PC-3 (cell line): ENCODE measurements at regions not wholly inside any gene's neighbourhood (a gene's known extent, or its start where the extent isn't known, plus 50 kb on each side); places are given as distances from the start of the nearest gene placed in this dataset.

ENCODE experiments used
- ATAC-seq: fragments of 200-7000 bp; cut with Tn5 transposase; 2 replicates; pipeline ENCODE4 v1.9.1; 2020; ENCODE audit warnings: mild to moderate bottlenecking, moderate library complexity
- BruUV-seq: library from RNA; stranded (reverse); fragments of 400-500 nt; replicated peaks from 2 replicates; lab custom pipeline; 2021; lab: Mats Ljungman, UMichigan
- CTCF ChIA-PET: fragments of 300-600 bp; sonication (Branson Sonifier 250); formaldehyde crosslinking; loops from one replicate; lab custom pipeline; 2022; ENCODE audit warnings: antibody characterized with exemption; lab: Charles Lee
- POLR2A ChIA-PET: fragments of 300-600 bp; sonication (Branson Sonifier 250); formaldehyde crosslinking; loops from one replicate; lab custom pipeline; 2022; ENCODE audit warnings: antibody characterized with exemption; ENCODE audit not compliant: unreplicated experiment; lab: Charles Lee
- DNase-seq: peaks from one replicate; pipeline ENCODE4 v3.0.0-alpha.2; 2015
- H2AFZ ChIP-seq: fragments of 300-600 bp; sonication (generic); 2 replicates; pipeline ENCODE4 v1.6.0; 2016; ENCODE audit warnings: antibody characterized with exemption, low read length
- H3F3A ChIP-seq: fragments of 300-600 bp; sonication (generic); one replicate; pipeline ENCODE4 v1.6.0; 2017; ENCODE audit warnings: antibody characterized with exemption, low read length, control low read depth, mild to moderate bottlenecking; ENCODE audit not compliant: unreplicated experiment
- H3K27ac ChIP-seq: fragments of 300-600 bp; sonication (generic); 2 replicates; pipeline ENCODE4 v1.5.1; 2016; ENCODE audit warnings: mild to moderate bottlenecking, low read length
- H3K27me3 ChIP-seq: fragments of 300-600 bp; sonication (generic); 2 replicates; pipeline ENCODE4 v1.6.1; 2016; ENCODE audit warnings: low read length, mixed read lengths
- H3K36me3 ChIP-seq: fragments of 300-600 bp; sonication (generic); 2 replicates; pipeline ENCODE4 v1.6.1; 2016; ENCODE audit warnings: low read depth, mixed run types, low read length, mixed read lengths
- H3K4me1 ChIP-seq: fragments of 300-600 bp; sonication (generic); 2 replicates; pipeline ENCODE4 v1.5.1; 2016; ENCODE audit warnings: low read length; ENCODE audit not compliant: insufficient read depth
- H3K4me2 ChIP-seq: fragments of 300-600 bp; sonication (generic); 2 replicates; pipeline ENCODE4 v1.6.0; 2016; ENCODE audit warnings: low read length
- H3K4me3 ChIP-seq: fragments of 300-600 bp; sonication (generic); 2 replicates; pipeline ENCODE4 v1.5.1; 2016; ENCODE audit warnings: mild to moderate bottlenecking, low read length, mixed read lengths
- H3K79me2 ChIP-seq: fragments of 300-600 bp; sonication (generic); 2 replicates; pipeline ENCODE4 v1.6.1; 2017; ENCODE audit warnings: low read length, mixed read lengths
- H3K9ac ChIP-seq: fragments of 300-600 bp; sonication (generic); 2 replicates; pipeline ENCODE4 v1.6.0; 2016; ENCODE audit warnings: mild to moderate bottlenecking, low read length
- H3K9me2 ChIP-seq: fragments of 300-600 bp; sonication (generic); replicated peaks from 2 replicates; pipeline ENCODE4 v1.6.1; 2016; ENCODE audit warnings: mixed run types, low read length, mixed read lengths
- H3K9me3 ChIP-seq: fragments of 300-600 bp; sonication (generic); 2 replicates; pipeline ENCODE4 v1.6.1; 2016; ENCODE audit warnings: low read length, mixed read lengths
- H4K20me1 ChIP-seq: fragments of 300-600 bp; sonication (generic); 2 replicates; pipeline ENCODE4 v1.6.1; 2016; ENCODE audit warnings: low read length, mixed read lengths
- CTCF ChIP-seq: fragments of 300-600 bp; sonication (generic); conservative IDR thresholded peaks from 2 replicates; pipeline ENCODE4 v1.5.1; 2017; ENCODE audit warnings: antibody characterized with exemption, low read depth, mild to moderate bottlenecking, low read length
- EZH2 ChIP-seq: fragments of 300-600 bp; sonication (generic); IDR thresholded peaks from one replicate; pipeline ENCODE4 v1.6.1; 2017; ENCODE audit warnings: antibody characterized with exemption, mild to moderate bottlenecking, low read length; ENCODE audit not compliant: unreplicated experiment
- EZH2phosphoT487 ChIP-seq: fragments of 300-600 bp; sonication (generic); IDR thresholded peaks from 2 replicates; pipeline ENCODE4 v1.6.1; 2018; ENCODE audit warnings: mild to moderate bottlenecking, antibody characterized with exemption, low read length, borderline replicate concordance
- intact Hi-C: fragments of 100-400 bp; cut with micrococcal nuclease; formaldehyde crosslinking; loops from 2 replicates; pipeline ENCODE4 v1.9.0; 2023

DNA sequence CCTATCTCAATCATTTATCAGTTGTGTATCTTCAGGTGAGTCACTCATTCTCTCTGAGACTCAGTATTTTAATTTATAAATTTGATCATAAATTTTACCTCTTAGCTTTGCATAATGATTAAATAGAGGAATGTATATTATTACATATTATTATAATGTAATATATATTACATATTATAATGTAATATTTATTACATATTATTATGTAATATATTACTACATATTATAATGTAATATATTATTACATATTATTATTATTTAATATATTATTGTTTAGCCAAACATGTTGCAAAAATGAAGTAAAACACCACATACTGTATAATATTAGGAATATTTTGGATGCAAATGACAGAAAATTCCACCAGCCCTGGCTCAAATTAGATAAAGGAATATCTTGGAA is 104.7 kb upstream of the NFIA start:
- Histone ChIP-seq H3K9ac (no peak overlapping the region), H3K9me3 (no peaks in the 10 kb centered on the region), H3K4me2 (no peak overlapping the region), H3K4me1 (peaks cover 6% of the 10 kb centered on the region), H2AFZ (no peak overlapping the region), H3K27ac (no peak overlapping the region), H3K9me2 (no peaks in the 10 kb centered on the region), H3F3A (no peaks in the 10 kb centered on the region), H3K36me3 (no peaks in the 10 kb centered on the region), H3K79me2 (no peaks in the 10 kb centered on the region), H3K27me3 (no peaks in the 10 kb centered on the region), H4K20me1 (no peaks in the 10 kb centered on the region), H3K4me3 (no peak overlapping the region)
- POLR2A ChIA-PET = no interaction called here
- intact Hi-C loops = loop anchor here (2.0 to 10.0 kb wide), 3 partner anchors 247 to 875 kb away; no protein-coding TSS in a partner anchor
- DNase-seq (no peak), ATAC-seq (no peak)
- TF ChIP-seq CTCF (no peak), EZH2 (no peak), EZH2phosphoT487 (no peak)
- CTCF ChIA-PET = no interaction called here
- no TSS peak for BruUV-seq

DNA sequence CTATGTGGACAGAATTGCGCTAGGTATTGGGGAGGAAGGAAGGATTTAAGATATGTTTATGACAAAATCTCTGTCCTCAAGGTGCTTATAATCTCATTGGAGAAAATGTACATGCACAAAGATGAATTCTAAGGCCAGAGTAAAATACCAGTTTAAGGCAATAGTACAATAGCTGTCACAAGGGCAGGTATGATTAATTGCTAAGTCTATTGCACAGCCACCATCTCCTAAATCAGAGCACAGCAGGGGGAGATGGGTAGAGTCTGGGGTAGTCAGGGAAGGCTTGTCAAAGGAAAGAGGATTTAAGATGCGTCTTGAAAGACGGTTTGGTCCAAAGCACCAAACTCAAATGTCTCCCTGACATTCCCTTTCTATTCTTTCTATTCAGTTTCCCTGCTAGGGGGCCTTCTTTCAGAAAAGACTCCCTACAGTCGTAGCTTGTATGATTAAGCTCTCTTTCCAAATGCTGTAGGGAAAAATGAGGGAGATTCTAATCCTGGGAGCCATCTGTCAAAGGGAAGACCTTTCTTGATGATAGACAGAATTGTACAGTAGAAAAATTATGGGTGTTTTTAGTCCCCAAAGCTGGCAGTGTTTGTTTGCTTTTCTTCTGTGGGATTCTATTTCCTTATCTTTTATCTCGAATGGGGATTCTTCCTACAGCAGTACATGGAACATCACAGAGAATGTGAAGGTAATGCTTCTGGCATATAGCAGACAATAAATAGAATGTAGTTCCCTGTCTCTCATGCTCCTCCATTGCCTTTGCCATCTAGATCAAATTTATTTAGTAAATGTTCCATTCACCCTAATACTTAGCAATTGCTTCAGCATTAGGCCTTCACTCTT is 107.6 kb upstream of the NFIA start:
- no peaks in the 10 kb centered on the region for H3K9me2 ChIP-seq
- no peak overlapping the region for H2AFZ ChIP-seq
- no peak overlapping the region for H3K4me2 ChIP-seq
- ATAC-seq (no peak), DNase-seq (no peak)
- no TSS peak for BruUV-seq
- CTCF ChIA-PET = no interaction called here
- H3F3A ChIP-seq = no peaks in the 10 kb centered on the region
- no peaks in the 10 kb centered on the region for H4K20me1 ChIP-seq
- POLR2A ChIA-PET = no interaction called here
- H3K27me3 ChIP-seq = no peaks in the 10 kb centered on the region
- no peaks in the 10 kb centered on the region for H3K36me3 ChIP-seq
- no peak for TF ChIP-seq CTCF
- TF ChIP-seq EZH2phosphoT487 = no peak
- no peak for TF ChIP-seq EZH2
- intact Hi-C loops = loop anchor here (5.0 to 10.0 kb wide), 3 partner anchors 250 to 1098 kb away; no protein-coding TSS in a partner anchor
- H3K79me2 ChIP-seq = no peaks in the 10 kb centered on the region
- no peak overlapping the region for H3K9ac ChIP-seq
- no peak overlapping the region for H3K4me3 ChIP-seq
- H3K9me3 ChIP-seq = no peaks in the 10 kb centered on the region
- peaks cover 11% of the 10 kb centered on the region for H3K4me1 ChIP-seq
- no peak overlapping the region for H3K27ac ChIP-seq

DNA sequence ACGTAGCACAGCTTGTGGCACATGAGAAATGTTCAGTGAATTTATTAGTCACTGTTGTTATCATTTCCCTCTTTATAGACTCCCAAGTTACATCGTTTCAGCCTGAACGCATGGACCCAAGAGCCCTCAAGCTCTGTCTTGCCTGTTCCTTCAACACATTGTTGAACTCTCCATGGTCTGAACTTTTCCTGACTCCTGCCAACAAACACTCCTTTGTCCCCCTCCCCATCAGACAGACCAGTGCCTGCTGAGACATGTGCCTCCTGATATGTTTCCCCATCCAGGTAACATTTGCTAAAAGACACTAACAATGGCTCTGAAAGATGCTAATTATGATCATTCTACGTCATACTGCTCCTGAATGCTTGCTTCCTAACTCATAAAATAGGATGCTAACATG is 108.7 kb upstream of the NFIA start:
- DNase-seq (no peak), ATAC-seq (no peak)
- Histone ChIP-seq H3K79me2 (no peaks in the 10 kb centered on the region), H2AFZ (no peak overlapping the region), H3K4me3 (no peak overlapping the region), H3K9me2 (no peaks in the 10 kb centered on the region), H4K20me1 (no peaks in the 10 kb centered on the region), H3K9me3 (no peaks in the 10 kb centered on the region), H3K9ac (no peak overlapping the region), H3F3A (no peaks in the 10 kb centered on the region), H3K4me2 (no peak overlapping the region), H3K27ac (no peak overlapping the region), H3K36me3 (no peaks in the 10 kb centered on the region), H3K27me3 (no peaks in the 10 kb centered on the region), H3K4me1 (peaks cover 11% of the 10 kb centered on the region)
- TF ChIP-seq EZH2phosphoT487 (no peak), CTCF (no peak), EZH2 (no peak)
- ChIA-PET CTCF (no interaction called here), POLR2A (interaction anchor here (0.6 kb wide), 1 partner anchor 480 kb away, joined by 3 read pairs; no protein-coding TSS in a partner anchor)
- no TSS peak for BruUV-seq
- intact Hi-C loops = loop anchor here (5.0 to 10.0 kb wide), 2 partner anchors 251 to 1099 kb away; no protein-coding TSS in a partner anchor
